ENCODE measurements at regions not wholly inside any gene's neighbourhood (a gene's known extent, or its start where the extent isn't known, plus 50 kb on each side); places are given as distances from the start of the nearest gene placed in this dataset.
"Not testable (repeated sequence)": the region's sequence is repeated elsewhere in the genome, so short reads cannot be mapped to it uniquely, and the experiment has no call there.

GRCh38 chr12:86709017-86709416 lies 452.8 kb upstream of the MGAT4C start:
- not testable (repeated sequence) for DNase-seq

- DNase-seq = no peak
Observed at GRCh38 chr12:86698641-86698980, 442.4 kb upstream of the MGAT4C start.

- DNase-seq = no peak
Observed at GRCh38 chr12:86697916-86698640, 441.9 kb upstream of the MGAT4C start.

GRCh38 chr12:86683568-86684304 lies 427.5 kb upstream of the MGAT4C start:
- DNase-seq = no peak

GRCh38 chr12:86681060-86681459 lies 424.9 kb upstream of the MGAT4C start:
- no peak for DNase-seq

GRCh38 chr12:86675197-86675596 lies 419.0 kb upstream of the MGAT4C start:
- DNase-seq = no peak

GRCh38 chr12:86670986-86671385 lies 414.8 kb upstream of the MGAT4C start:
- DNase-seq = no peak

- DNase-seq = no peak
Observed at GRCh38 chr12:86669010-86669409, 412.8 kb upstream of the MGAT4C start.

- DNase-seq = no peak
Observed at GRCh38 chr12:86666316-86666715, 410.1 kb upstream of the MGAT4C start.

- no peak for DNase-seq
Observed at GRCh38 chr12:86663716-86664115, 407.5 kb upstream of the MGAT4C start.

- no peak for DNase-seq
Observed at GRCh38 chr12:86663173-86663572, 407.0 kb upstream of the MGAT4C start.

- DNase-seq = no peak
Observed at GRCh38 chr12:86662464-86662863, 406.3 kb upstream of the MGAT4C start.

- DNase-seq = no peak
Observed at GRCh38 chr12:86660488-86661147, 404.4 kb upstream of the MGAT4C start.

- no peak for DNase-seq
Observed at GRCh38 chr12:86659985-86660384, 403.8 kb upstream of the MGAT4C start.

- no peak for DNase-seq
Observed at GRCh38 chr12:86658303-86658702, 402.1 kb upstream of the MGAT4C start.

- DNase-seq = no peak
Observed at GRCh38 chr12:86647800-86648199, 391.6 kb upstream of the MGAT4C start.

GRCh38 chr12:86634456-86635410 lies 378.5 kb upstream of the MGAT4C start:
- no peak for DNase-seq

- DNase-seq = no peak
Observed at GRCh38 chr12:86627001-86627400, 370.8 kb upstream of the MGAT4C start.

GRCh38 chr12:86623267-86623666 lies 367.1 kb upstream of the MGAT4C start:
- no peak for DNase-seq

GRCh38 chr12:86621957-86622356 lies 365.8 kb upstream of the MGAT4C start:
- no peak for DNase-seq

- no peak for DNase-seq
Observed at GRCh38 chr12:86613311-86613710, 357.1 kb upstream of the MGAT4C start.

Measured in nucleus accumbens (tissue), 56 donors.